ENCODE measurements at regions not wholly inside any gene's neighbourhood (a gene's known extent, or its start where the extent isn't known, plus 50 kb on each side); places are given as distances from the start of the nearest gene placed in this dataset.

DNA sequence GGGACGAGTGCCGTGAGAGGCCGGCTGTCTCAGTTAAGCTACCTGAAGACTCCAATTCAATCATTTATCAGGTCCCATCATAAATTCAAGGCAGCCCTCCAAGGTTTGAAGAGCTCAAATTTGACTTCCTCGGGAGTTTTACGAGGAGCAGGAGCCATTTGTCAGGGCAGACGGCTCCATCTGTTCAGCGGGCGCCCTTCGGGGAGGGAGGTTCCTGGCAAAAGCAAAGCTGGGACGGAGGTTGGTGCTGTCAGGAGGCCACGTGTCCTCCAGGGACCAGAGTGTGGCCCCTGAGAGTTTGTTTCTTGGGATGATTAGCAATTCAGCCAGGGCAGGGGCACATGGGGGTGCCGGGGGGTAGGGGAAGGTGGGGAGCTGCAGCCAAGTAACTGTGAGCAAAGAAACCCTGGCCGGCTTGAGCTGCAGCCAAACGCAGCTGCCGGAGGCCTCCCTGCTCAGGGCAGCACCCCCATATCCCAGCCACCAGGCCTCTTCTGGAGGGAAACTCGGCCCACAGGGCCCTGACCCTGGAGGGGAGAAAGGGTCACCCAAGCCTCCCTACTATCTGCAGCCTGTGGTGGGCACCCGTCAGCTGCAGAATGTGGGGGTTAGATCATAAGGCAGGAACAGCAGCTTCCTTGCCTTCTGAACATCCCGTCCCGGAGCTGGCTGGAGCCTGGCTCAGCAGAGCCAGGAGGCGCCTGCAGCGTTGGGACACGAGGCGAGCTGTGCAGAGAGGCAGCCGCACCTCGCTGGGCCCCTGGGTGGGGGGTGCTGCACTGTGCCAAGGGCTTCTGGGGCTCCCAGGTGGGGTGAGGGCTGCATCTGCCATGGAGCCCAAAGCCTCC is 63.6 kb upstream of the GATA5 start:
- no peak overlapping the region for H3K9ac ChIP-seq (ENCODE audit: low read length)
- no peaks in the 10 kb centered on the region for H3K4me1 ChIP-seq (ENCODE audit: low read length)
- no peak overlapping the region for H3K27ac ChIP-seq (ENCODE audit: low read length)
- no peak overlapping the region for H3K4me3 ChIP-seq (ENCODE audit: low read length)
- TF ChIP-seq EZH2phosphoT487 (IDR thresholded peaks at IDR 0.05; ENCODE audit: low read length) = no peak
- TF ChIP-seq EZH2 (optimal IDR thresholded peaks at IDR 0.05; ENCODE audit: low read depth, low read length) = no peak
- TF ChIP-seq, protein P1, sequence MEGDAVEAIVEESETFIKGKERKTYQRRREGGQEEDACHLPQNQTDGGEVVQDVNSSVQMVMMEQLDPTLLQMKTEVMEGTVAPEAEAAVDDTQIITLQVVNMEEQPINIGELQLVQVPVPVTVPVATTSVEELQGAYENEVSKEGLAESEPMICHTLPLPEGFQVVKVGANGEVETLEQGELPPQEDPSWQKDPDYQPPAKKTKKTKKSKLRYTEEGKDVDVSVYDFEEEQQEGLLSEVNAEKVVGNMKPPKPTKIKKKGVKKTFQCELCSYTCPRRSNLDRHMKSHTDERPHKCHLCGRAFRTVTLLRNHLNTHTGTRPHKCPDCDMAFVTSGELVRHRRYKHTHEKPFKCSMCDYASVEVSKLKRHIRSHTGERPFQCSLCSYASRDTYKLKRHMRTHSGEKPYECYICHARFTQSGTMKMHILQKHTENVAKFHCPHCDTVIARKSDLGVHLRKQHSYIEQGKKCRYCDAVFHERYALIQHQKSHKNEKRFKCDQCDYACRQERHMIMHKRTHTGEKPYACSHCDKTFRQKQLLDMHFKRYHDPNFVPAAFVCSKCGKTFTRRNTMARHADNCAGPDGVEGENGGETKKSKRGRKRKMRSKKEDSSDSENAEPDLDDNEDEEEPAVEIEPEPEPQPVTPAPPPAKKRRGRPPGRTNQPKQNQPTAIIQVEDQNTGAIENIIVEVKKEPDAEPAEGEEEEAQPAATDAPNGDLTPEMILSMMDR (IDR thresholded peaks at IDR 0.05; ENCODE audit: low read length) = no peak
- no peaks in the 10 kb centered on the region for H3K9me2 ChIP-seq (replicated peaks; ENCODE audit: insufficient read depth, low read length)
- no peak for DNase-seq
- H3F3A ChIP-seq (ENCODE audit: insufficient read depth, low read length) = no peaks in the 10 kb centered on the region
- no peaks in the 10 kb centered on the region for H3K9me3 ChIP-seq (replicated peaks; ENCODE audit: insufficient read depth, low read length)
- no peaks in the 10 kb centered on the region for H4K20me1 ChIP-seq (ENCODE audit: insufficient read depth, low read length)
- no peaks in the 10 kb centered on the region for H3K36me3 ChIP-seq (replicated peaks; ENCODE audit: insufficient read depth, low read length)
- no peak overlapping the region for H2AFZ ChIP-seq (ENCODE audit: low read length)
- H3K4me2 ChIP-seq (ENCODE audit: low read depth, low read length) = no peak overlapping the region
- no peaks in the 10 kb centered on the region for H3K79me2 ChIP-seq (ENCODE audit: low read length)
- H3K27me3 ChIP-seq (replicated peaks; ENCODE audit: insufficient read depth, low read length) = peaks cover 96% of the 10 kb centered on the region

DNA sequence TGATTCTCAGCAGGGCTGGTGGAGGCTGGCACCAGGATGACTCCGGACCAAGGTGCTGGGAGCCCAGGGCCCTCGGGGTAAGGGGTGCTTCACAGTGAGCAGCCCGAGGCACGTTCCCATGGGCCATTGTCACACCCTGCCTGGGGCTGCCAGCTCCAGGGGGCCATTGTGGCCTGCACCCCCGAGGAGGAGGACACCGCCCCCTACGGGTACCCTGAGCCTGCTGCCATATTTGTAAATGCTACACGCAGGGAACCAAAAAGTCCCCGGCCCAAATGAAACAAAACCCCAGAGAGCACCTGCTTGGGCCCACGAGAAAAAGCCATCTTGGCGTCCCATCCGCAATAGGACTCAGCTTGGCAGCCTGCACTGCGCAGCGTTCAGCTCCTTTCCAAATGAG is 64.7 kb upstream of the GATA5 start:
- H3K9ac ChIP-seq (ENCODE audit: low read length) = no peak overlapping the region
- no peak overlapping the region for H3K4me3 ChIP-seq (ENCODE audit: low read length)
- no peak overlapping the region for H2AFZ ChIP-seq (ENCODE audit: low read length)
- H3K27me3 ChIP-seq (replicated peaks; ENCODE audit: insufficient read depth, low read length) = peaks cover 98% of the 10 kb centered on the region
- H3K9me3 ChIP-seq (replicated peaks; ENCODE audit: insufficient read depth, low read length) = no peaks in the 10 kb centered on the region
- H3K27ac ChIP-seq (ENCODE audit: low read length) = no peak overlapping the region
- H3K79me2 ChIP-seq (ENCODE audit: low read length) = no peaks in the 10 kb centered on the region
- TF ChIP-seq, protein P1 (IDR thresholded peaks at IDR 0.05; ENCODE audit: low read length) = no peak
- TF ChIP-seq EZH2 (optimal IDR thresholded peaks at IDR 0.05; ENCODE audit: low read depth, low read length) (no peak), EZH2phosphoT487 (IDR thresholded peaks at IDR 0.05; ENCODE audit: low read length) (no peak)
- H3K4me1 ChIP-seq (ENCODE audit: low read length) = no peaks in the 10 kb centered on the region
- H3K36me3 ChIP-seq (replicated peaks; ENCODE audit: insufficient read depth, low read length) = no peaks in the 10 kb centered on the region
- H3F3A ChIP-seq (ENCODE audit: insufficient read depth, low read length) = no peaks in the 10 kb centered on the region
- no peaks in the 10 kb centered on the region for H4K20me1 ChIP-seq (ENCODE audit: insufficient read depth, low read length)
- no peak for DNase-seq
- no peak overlapping the region for H3K4me2 ChIP-seq (ENCODE audit: low read depth, low read length)
- no peaks in the 10 kb centered on the region for H3K9me2 ChIP-seq (replicated peaks; ENCODE audit: insufficient read depth, low read length)

DNA sequence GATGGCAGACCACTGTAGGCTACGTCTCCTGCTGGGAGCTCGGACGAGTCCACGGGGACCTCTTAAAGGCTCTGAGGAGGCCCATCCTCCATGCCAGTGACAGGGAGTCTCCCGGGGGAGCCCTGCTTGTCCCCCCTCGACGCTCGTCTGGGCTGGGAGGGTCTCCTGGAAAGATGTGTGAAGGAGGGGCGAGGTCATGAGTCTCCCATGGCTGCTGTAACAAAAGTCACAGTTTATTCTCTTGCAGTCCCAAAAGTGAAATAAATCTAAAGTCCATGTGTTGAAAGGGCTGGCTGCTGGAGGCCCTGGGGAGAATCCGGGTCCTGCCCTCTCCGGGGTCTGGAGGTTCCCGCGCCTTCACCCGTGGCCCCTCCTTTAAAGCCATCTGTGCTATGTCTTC is 67.1 kb upstream of the GATA5 start:
- no peaks in the 10 kb centered on the region for H3K9me3 ChIP-seq (replicated peaks; ENCODE audit: insufficient read depth, low read length)

More for the DNA sequence above, 67.1 kb upstream of the GATA5 start:
- Histone ChIP-seq H3K27ac (ENCODE audit: low read length) (no peak overlapping the region), H3K36me3 (replicated peaks; ENCODE audit: insufficient read depth, low read length) (no peaks in the 10 kb centered on the region), H4K20me1 (ENCODE audit: insufficient read depth, low read length) (no peaks in the 10 kb centered on the region), H3K4me2 (ENCODE audit: low read depth, low read length) (no peak overlapping the region), H3K9ac (ENCODE audit: low read length) (no peak overlapping the region), H3K27me3 (replicated peaks; ENCODE audit: insufficient read depth, low read length) (peaks cover 98% of the 10 kb centered on the region), H3F3A (ENCODE audit: insufficient read depth, low read length) (no peaks in the 10 kb centered on the region), H3K4me3 (ENCODE audit: low read length) (no peak overlapping the region), H2AFZ (ENCODE audit: low read length) (no peak overlapping the region), H3K4me1 (ENCODE audit: low read length) (no peaks in the 10 kb centered on the region), H3K79me2 (ENCODE audit: low read length) (no peaks in the 10 kb centered on the region), H3K9me2 (replicated peaks; ENCODE audit: insufficient read depth, low read length) (no peaks in the 10 kb centered on the region)
- TF ChIP-seq, protein P1 (IDR thresholded peaks at IDR 0.05; ENCODE audit: low read length) = no peak
- TF ChIP-seq EZH2 (optimal IDR thresholded peaks at IDR 0.05; ENCODE audit: low read depth, low read length) (no peak), EZH2phosphoT487 (IDR thresholded peaks at IDR 0.05; ENCODE audit: low read length) (no peak)
- DNase-seq = no peak
